Natural killer cell (primary cell): ENCODE measurements at regions not wholly inside any gene's neighbourhood (a gene's known extent, or its start where the extent isn't known, plus 50 kb on each side); places are given as distances from the start of the nearest gene placed in this dataset.

Experiments
- ATAC-seq, 3 donors: fragments of 150-1000 bp in 2 of 3; fragments of 200-7000 bp in 1 of 3; cut with Tn5 transposase; 1 replicate in 1 of 3; 2 replicates in 2 of 3; pipeline ENCODE4 v1.10.0; 2021; ENCODE audit warnings: mild to moderate bottlenecking in 2 of 3, moderate library complexity in 2 of 3
- DNase-seq, 2 donors: peaks; one replicate each; pipeline versions ENCODE4 v3.0.0 to v3.0.0-alpha.2; 2013 to 2021; ENCODE audit warnings: mixed read lengths in 1 of 2
- H3K27ac ChIP-seq: one replicate; pipeline ENCODE4 v1.5.1; 2013; ENCODE audit warnings: mild to moderate bottlenecking, low read length
- H3K27me3 ChIP-seq: one replicate; pipeline ENCODE4 v1.6.1; 2013; ENCODE audit warnings: low read length; ENCODE audit not compliant: control insufficient read depth, insufficient read depth
- H3K36me3 ChIP-seq: one replicate; pipeline ENCODE4 v1.6.1; 2013; ENCODE audit warnings: low read length; ENCODE audit not compliant: control insufficient read depth, insufficient read depth
- H3K4me1 ChIP-seq: one replicate; pipeline ENCODE4 v1.6.1; 2013; ENCODE audit warnings: low read length; ENCODE audit not compliant: control insufficient read depth, insufficient read depth
- H3K4me3 ChIP-seq: one replicate; pipeline ENCODE4 v1.5.1; 2013; ENCODE audit warnings: low read length
- H3K9me3 ChIP-seq: one replicate; pipeline ENCODE4 v1.6.1; 2013; ENCODE audit warnings: low read length; ENCODE audit not compliant: control insufficient read depth, insufficient read depth
- H3K27ac Mint-ChIP-seq, 2 donors: one replicate each; pipeline ENCODE4 v1.8.0; 2022; ENCODE audit warnings: mild to moderate bottlenecking in 2 of 2, mixed read lengths in 2 of 2, moderate library complexity in 1 of 2
- H3K27me3 Mint-ChIP-seq, 2 donors: one replicate each; pipeline ENCODE4 v1.8.0; 2022; ENCODE audit warnings: low read depth in 2 of 2, mixed read lengths in 2 of 2
- H3K36me3 Mint-ChIP-seq: one replicate; pipeline ENCODE4 v1.8.0; 2022; ENCODE audit warnings: mixed read lengths
- H3K4me1 Mint-ChIP-seq, 2 donors: one replicate each; pipeline ENCODE4 v1.8.0; 2022; ENCODE audit warnings: mixed read lengths in 2 of 2
- H3K4me3 Mint-ChIP-seq: one replicate; pipeline ENCODE4 v1.8.0; 2022; ENCODE audit warnings: mild to moderate bottlenecking, moderate library complexity, mixed read lengths
- H3K9me3 Mint-ChIP-seq, 2 donors: one replicate each; pipeline ENCODE4 v1.8.0; 2022; ENCODE audit warnings: mixed read lengths in 2 of 2
- WGBS: methylation state at CpG from one replicate; pipeline ENCODE4 v1.1.7; 2013; ENCODE audit warnings: missing lambda C conversion rate; ENCODE audit not compliant: insufficient coverage; 5-methylcytosine and 5-hydroxymethylcytosine counted together
- intact Hi-C: fragments of 100-400 bp; cut with micrococcal nuclease; formaldehyde crosslinking; loops from one replicate; pipeline ENCODE4 v1.14.2; 2022
- TF ChIP-seq, protein P1 (sequence below): fragments of 200-600 bp; IDR thresholded peaks from one replicate; pipeline ENCODE4 v1.8.0; 2022; ENCODE audit warnings: antibody characterized with exemption

DNA sequence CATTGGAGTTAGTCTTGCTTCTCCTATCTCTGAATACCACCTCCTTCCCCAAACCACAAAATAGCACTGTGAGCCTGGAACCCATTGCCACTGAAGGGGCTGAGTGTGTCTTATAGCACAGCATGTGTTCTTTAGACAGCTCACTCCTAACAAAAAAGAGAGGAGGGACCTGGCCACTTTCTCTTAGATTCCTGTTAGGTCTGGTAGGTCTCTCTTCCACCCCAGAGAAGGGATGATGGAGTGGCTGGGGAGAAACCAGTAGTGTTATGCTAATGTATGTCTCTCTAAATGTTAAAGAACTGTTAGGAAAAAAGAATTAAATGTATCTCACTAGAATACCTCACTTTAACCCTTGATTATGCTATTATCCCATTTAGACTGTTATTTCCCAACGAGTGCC, 340.3 kb downstream of the EPHA7 start:
- Mint-ChIP-seq H3K27ac (no peak overlapping the region), H3K4me3 (no peak overlapping the region), H3K9me3 (peaks cover 2 to 3% of the 10 kb centered on the region in 2 donors), H3K27me3 (no peaks in the 10 kb centered on the region), H3K36me3 (no peaks in the 10 kb centered on the region), H3K4me1 (no peaks in the 10 kb centered on the region)
- no peaks in the 10 kb centered on the region for H3K36me3 ChIP-seq
- H3K9me3 ChIP-seq: no peaks in the 10 kb centered on the region
- H3K27me3 ChIP-seq: no peaks in the 10 kb centered on the region
- H3K27ac ChIP-seq: no peak overlapping the region
- ATAC-seq (no peak), DNase-seq (no peak)
- no peaks in the 10 kb centered on the region for H3K4me1 ChIP-seq
- TF ChIP-seq, protein P1, sequence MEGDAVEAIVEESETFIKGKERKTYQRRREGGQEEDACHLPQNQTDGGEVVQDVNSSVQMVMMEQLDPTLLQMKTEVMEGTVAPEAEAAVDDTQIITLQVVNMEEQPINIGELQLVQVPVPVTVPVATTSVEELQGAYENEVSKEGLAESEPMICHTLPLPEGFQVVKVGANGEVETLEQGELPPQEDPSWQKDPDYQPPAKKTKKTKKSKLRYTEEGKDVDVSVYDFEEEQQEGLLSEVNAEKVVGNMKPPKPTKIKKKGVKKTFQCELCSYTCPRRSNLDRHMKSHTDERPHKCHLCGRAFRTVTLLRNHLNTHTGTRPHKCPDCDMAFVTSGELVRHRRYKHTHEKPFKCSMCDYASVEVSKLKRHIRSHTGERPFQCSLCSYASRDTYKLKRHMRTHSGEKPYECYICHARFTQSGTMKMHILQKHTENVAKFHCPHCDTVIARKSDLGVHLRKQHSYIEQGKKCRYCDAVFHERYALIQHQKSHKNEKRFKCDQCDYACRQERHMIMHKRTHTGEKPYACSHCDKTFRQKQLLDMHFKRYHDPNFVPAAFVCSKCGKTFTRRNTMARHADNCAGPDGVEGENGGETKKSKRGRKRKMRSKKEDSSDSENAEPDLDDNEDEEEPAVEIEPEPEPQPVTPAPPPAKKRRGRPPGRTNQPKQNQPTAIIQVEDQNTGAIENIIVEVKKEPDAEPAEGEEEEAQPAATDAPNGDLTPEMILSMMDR: no peak
- no peak overlapping the region for H3K4me3 ChIP-seq
- WGBS: 62% methylated on average over 1 of the region's 1 CpG
- intact Hi-C loops: no loop called here

DNA sequence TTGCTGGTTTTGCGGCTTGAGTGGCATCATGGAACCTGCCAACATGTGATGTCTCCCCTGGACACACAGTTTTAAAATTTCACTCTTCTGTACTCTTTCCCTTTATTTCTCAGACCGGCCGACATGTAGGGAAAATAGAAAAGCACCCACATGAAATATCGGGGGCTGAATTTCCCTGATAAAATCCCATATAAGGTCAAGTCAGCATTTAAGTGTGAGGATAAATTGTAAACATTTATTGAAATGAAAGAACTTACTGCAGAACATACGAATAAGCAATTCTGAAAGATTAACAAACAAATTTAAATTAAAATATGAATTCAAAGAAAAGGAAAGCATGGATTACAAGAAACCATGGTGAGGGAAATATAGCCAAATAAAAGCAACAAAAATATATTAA, 345.5 kb downstream of the EPHA7 start:
- Histone ChIP-seq H3K27ac (no peak overlapping the region), H3K36me3 (no peaks in the 10 kb centered on the region), H3K9me3 (peaks cover 3% of the 10 kb centered on the region), H3K27me3 (no peaks in the 10 kb centered on the region), H3K4me3 (no peak overlapping the region), H3K4me1 (no peaks in the 10 kb centered on the region)
- Mint-ChIP-seq H3K27ac (no peak overlapping the region), H3K4me1 (no peaks in the 10 kb centered on the region), H3K27me3 (no peaks in the 10 kb centered on the region), H3K36me3 (no peaks in the 10 kb centered on the region), H3K9me3 (peaks cover 7 to 12% of the 10 kb centered on the region in 2 donors), H3K4me3 (no peak overlapping the region)
- no peak for ATAC-seq
- intact Hi-C loops: no loop called here
- 94% methylated on average over 1 of the region's 5 CpGs for WGBS
- TF ChIP-seq, protein P1: no peak
- no peak for DNase-seq

DNA sequence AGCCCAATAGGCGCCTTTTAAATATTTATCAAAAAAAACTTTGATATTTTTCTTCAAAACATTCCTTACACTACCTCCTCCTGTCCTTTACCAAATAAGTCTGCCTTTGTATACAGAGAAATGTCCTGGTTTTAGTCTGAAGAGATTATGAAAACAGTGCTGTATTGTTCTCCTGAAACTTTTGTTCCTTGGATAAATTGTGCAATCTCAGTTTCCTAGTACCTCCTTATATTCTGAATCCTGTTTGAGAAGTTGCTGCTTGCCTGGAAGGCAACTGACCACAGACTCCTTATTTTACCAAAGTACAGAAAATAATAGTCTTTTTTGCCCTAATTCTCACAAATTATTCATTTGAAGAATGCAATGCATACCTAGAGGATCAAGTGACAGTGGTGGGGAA, 349.5 kb downstream of the EPHA7 start:
- Mint-ChIP-seq H3K4me3 (no peak overlapping the region), H3K27me3 (no peaks in the 10 kb centered on the region), H3K27ac (no peak overlapping the region), H3K4me1 (no peaks in the 10 kb centered on the region), H3K36me3 (no peaks in the 10 kb centered on the region), H3K9me3 (peaks cover 13 to 26% of the 10 kb centered on the region in 2 donors)
- Histone ChIP-seq H3K36me3 (no peaks in the 10 kb centered on the region), H3K27me3 (no peaks in the 10 kb centered on the region), H3K4me1 (no peaks in the 10 kb centered on the region), H3K9me3 (peaks cover 3% of the 10 kb centered on the region), H3K27ac (no peak overlapping the region), H3K4me3 (no peak overlapping the region)
- WGBS: 93% methylated on average over 1 of the region's 1 CpG
- DNase-seq: no peak
- intact Hi-C loops: no loop called here
- TF ChIP-seq, protein P1: no peak
- no peak for ATAC-seq

DNA sequence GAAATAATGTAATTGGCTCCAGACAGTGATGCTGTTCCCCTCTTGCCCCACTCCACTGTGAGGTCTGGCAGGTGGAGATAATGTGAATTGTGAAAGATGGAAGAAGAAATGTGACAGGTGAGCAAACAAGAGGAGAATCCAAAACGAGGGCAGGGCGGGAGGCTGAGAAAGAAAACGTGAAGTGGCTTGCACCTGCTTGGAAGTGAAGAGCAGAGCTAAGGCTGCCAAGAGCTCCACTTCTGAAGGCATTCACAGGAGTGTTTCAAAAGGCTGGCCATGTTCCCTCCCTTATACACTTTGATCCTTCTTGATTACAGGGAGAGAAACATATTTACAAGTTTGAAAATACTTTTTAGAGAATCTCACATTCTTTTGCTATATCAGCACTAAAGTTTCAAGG, 359.4 kb downstream of the EPHA7 start:
- Histone ChIP-seq H3K4me1 (no peaks in the 10 kb centered on the region), H3K27ac (no peak overlapping the region), H3K9me3 (peaks cover 3% of the 10 kb centered on the region), H3K36me3 (no peaks in the 10 kb centered on the region), H3K4me3 (no peak overlapping the region), H3K27me3 (no peaks in the 10 kb centered on the region)
- no peak for DNase-seq
- H3K36me3 Mint-ChIP-seq: no peaks in the 10 kb centered on the region
- no peaks in the 10 kb centered on the region for H3K4me1 Mint-ChIP-seq
- peaks cover 16 to 21% of the 10 kb centered on the region in 2 donors for H3K9me3 Mint-ChIP-seq
- 55% methylated on average over 3 of the region's 3 CpGs for WGBS
- H3K4me3 Mint-ChIP-seq: no peak overlapping the region
- intact Hi-C loops: no loop called here
- no peaks in the 10 kb centered on the region for H3K27me3 Mint-ChIP-seq
- TF ChIP-seq, protein P1: no peak
- H3K27ac Mint-ChIP-seq: no peak overlapping the region
- no peak for ATAC-seq
